Cardiac muscle cell (in vitro differentiated cells and primary cell): ENCODE measurements at regions not wholly inside any gene's neighbourhood (a gene's known extent, or its start where the extent isn't known, plus 50 kb on each side); places are given as distances from the start of the nearest gene placed in this dataset.

Experiments used
- DNase-seq, 2 donors: peaks; one replicate each; pipeline versions ENCODE4 v3.0.0 to v3.0.0-alpha.2; 2010 to 2017; ENCODE audit warnings: low read depth in 1 of 2, low spot score in 1 of 2
- H3K27ac ChIP-seq: fragments of 200-600 bp; sonication (generic); 2 replicates; pipeline ENCODE4 v1.5.1; 2016
- H3K27me3 ChIP-seq: fragments of 200-600 bp; sonication (generic); 2 replicates; pipeline ENCODE4 v1.6.0; 2016; ENCODE audit warnings: control low read depth
- H3K36me3 ChIP-seq: fragments of 200-600 bp; sonication (generic); 2 replicates; pipeline ENCODE4 v1.5.1; 2016; ENCODE audit warnings: control low read depth
- H3K4me1 ChIP-seq: fragments of 200-600 bp; sonication (generic); 2 replicates; pipeline ENCODE4 v1.8.1; 2017; ENCODE audit warnings: low read depth, mild to moderate bottlenecking, mixed run types
- H3K4me3 ChIP-seq: fragments of 200-600 bp; sonication (generic); 2 replicates; pipeline ENCODE4 v1.5.1; 2016; ENCODE audit warnings: mild to moderate bottlenecking
- H3K9me3 ChIP-seq: fragments of 200-600 bp; sonication (generic); 2 replicates; pipeline ENCODE4 v1.5.1; 2017; ENCODE audit warnings: low read depth, mild to moderate bottlenecking, control low read depth
- CTCF ChIP-seq: IDR thresholded peaks from 2 replicates; pipeline ENCODE4 v1.5.1; 2012; ENCODE audit warnings: low read depth, mild to moderate bottlenecking, low read length

DNA sequence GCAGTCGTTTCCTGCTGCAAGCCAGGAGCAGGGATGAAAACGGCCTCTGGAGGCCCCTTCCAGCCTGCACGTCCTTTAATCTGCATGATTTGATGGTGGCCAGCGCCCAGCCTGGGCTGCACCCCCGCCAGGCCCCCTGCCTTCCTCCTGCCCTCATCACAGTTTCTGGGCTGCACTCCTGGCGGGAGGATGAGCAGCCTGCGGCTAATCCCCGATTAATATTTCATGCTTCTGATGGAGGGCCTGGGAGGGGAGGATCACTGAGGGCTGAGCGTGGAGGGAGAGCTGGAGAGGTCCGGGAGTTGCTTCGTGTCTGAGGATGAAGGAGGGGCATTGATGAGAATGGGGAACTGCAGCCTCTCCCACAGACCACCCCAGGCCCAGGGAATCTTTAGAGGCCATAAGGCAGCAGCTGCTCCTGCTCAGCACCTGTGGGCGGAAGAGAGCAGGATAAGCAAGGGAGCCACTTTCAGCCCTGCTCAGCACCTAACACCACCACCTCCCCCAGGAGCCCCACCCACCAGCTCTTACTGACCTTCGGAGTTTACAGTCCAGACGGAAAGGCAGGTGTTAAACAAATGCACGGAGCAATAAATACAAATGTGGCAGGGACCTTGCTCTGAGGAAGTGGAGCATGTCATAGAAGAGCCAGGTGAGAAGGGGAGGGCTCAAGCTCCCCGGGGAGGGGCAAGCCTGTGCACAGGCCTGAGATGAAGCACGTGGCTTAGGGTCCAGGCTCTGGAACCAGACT is 135.0 kb upstream of the NECTIN1 start:
- Histone ChIP-seq H3K4me3 (no peak overlapping the region), H3K27ac (no peak overlapping the region), H3K9me3 (no peaks in the 10 kb centered on the region), H3K36me3 (no peaks in the 10 kb centered on the region), H3K4me1 (peaks cover 4% of the 10 kb centered on the region), H3K27me3 (no peaks in the 10 kb centered on the region)
- TF ChIP-seq CTCF: no peak
- DNase-seq: no peak

GRCh38 chr11:119863236-119863635 is 134.2 kb upstream of the NECTIN1 start:
- Histone ChIP-seq H3K9me3 (no peaks in the 10 kb centered on the region), H3K27ac (no peak overlapping the region), H3K27me3 (no peaks in the 10 kb centered on the region), H3K4me1 (peaks cover 6% of the 10 kb centered on the region), H3K36me3 (no peaks in the 10 kb centered on the region), H3K4me3 (no peak overlapping the region)
- DNase-seq: no peak
- no peak for TF ChIP-seq CTCF

DNA sequence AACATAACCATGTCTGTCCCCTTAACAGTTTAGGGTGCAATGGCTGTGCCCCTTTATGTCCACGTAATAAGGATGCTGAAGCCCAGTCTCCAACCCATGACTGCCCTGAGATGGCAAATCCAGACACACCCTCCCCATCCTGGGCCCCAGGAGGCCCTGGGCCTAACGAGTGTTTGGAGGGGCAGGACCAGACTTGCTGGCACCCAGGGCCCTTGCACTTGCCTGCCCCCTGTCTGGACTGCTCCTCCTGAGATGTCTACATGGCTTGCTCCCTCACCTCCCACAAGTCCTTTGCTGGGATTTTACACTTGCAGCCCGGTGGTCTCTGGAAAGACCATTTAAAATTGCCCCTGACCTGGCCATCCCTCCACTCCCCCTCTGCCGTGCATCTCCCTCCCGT is 132.2 kb upstream of the NECTIN1 start:
- no peak for DNase-seq
- H3K4me1 ChIP-seq: peaks cover 10% of the 10 kb centered on the region
- H3K36me3 ChIP-seq: no peaks in the 10 kb centered on the region

DNA sequence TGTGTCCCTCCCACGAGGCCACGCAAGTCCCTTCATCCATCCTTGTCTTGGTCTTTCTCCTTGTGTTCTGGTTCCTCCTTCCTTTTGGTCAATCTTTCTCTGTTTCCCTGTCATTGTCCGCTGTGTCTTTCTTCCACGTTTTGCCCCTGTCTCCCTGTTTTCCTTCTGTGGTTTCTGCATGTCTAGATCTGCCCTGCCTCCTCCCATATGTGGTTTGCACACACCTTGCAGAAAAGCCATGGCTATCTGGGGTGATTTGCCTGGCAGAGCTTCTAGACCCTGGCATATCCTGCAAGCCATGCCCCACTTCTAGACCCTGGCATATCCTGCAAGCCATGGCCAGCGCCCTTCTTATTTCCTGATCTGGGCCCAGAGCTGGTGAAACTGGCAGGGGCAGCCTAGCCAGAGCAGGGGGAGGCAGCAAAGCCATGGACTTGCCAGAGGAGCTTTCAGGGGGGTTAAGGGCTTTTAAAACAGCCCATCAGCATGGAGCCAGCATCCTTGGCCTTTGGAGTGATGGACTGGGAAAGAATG is 131.6 kb upstream of the NECTIN1 start:
- H3K36me3 ChIP-seq: no peaks in the 10 kb centered on the region
- peaks cover 10% of the 10 kb centered on the region for H3K4me1 ChIP-seq
- no peak overlapping the region for H3K27ac ChIP-seq
- no peak for DNase-seq
- TF ChIP-seq CTCF: no peak
- H3K27me3 ChIP-seq: no peaks in the 10 kb centered on the region
- no peaks in the 10 kb centered on the region for H3K9me3 ChIP-seq
- no peak overlapping the region for H3K4me3 ChIP-seq

More for the DNA sequence above, 132.2 kb upstream of the NECTIN1 start:
- no peak for TF ChIP-seq CTCF
- Histone ChIP-seq H3K27ac (no peak overlapping the region), H3K9me3 (no peaks in the 10 kb centered on the region), H3K27me3 (no peaks in the 10 kb centered on the region), H3K4me3 (no peak overlapping the region)

- H3K9me3 ChIP-seq: no peaks in the 10 kb centered on the region
- H3K4me1 ChIP-seq: peaks cover 10% of the 10 kb centered on the region
- no peaks in the 10 kb centered on the region for H3K27me3 ChIP-seq
- H3K4me3 ChIP-seq: no peak overlapping the region
- H3K27ac ChIP-seq: no peak overlapping the region
- no peak for DNase-seq
- no peak for TF ChIP-seq CTCF
- H3K36me3 ChIP-seq: no peaks in the 10 kb centered on the region
These were observed 130.7 kb upstream of the NECTIN1 start for GRCh38 chr11:119859684-119860083.
